ENCODE measurements at regions not wholly inside any gene's neighbourhood (a gene's known extent, or its start where the extent isn't known, plus 50 kb on each side); places are given as distances from the start of the nearest gene placed in this dataset.

DNA sequence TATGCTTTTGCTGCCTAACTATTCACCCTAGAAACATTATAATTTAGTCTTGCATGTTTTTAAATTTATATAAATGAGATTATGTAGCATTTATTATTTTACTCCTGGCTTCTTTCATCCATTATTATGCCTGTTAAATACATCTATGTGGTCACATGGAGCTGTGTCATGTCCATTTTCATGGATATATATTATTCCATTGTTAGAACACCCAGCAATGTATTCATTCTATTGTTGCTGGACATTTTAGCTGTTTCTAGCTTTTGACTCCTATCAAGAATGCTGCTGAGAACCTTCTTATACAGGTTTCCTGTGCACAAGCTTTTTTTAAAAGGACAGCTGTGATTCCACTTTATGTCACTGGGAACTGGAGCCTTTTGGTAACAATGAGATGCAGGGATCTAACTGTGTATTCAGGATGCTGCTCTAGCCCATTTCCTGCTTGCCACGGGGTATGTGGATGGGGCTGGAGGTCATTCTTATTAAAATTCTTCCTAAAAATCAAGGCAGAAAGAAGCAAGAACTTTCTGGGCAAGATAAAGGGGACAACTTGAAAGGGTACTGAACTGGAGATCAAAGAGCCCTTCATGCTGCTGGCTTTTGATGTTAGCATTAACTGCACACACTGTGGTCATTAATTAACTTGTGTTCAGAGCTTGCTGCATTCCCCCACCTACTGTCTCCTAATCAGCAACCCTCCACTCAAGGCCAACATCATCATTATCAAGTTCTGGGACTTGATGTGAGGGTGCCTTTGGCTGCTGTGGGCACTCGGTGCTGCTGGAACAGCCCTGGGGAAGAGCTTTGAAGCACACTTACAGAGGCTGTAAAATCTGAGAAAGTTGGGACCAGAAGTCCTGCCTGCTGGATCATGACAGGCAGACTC is 96.6 kb upstream of the AKIRIN2 start:
- Histone ChIP-seq H3K27ac (no peak overlapping the region), H3F3A (ENCODE audit: insufficient read depth) (no peaks in the 10 kb centered on the region), H3K27me3 (replicated peaks; ENCODE audit: insufficient read depth) (no peaks in the 10 kb centered on the region), H3K4me1 (ENCODE audit: insufficient read depth) (no peaks in the 10 kb centered on the region), H3K36me3 (ENCODE audit: low read depth) (no peaks in the 10 kb centered on the region), H3K9me2 (ENCODE audit: insufficient read depth) (no peaks in the 10 kb centered on the region), H3K9ac (no peak overlapping the region), H3K4me2 (ENCODE audit: unreplicated experiment) (no peak overlapping the region), H3K79me2 (ENCODE audit: insufficient read depth) (no peaks in the 10 kb centered on the region), H3K9me3 (ENCODE audit: low read depth) (no peaks in the 10 kb centered on the region), H4K20me1 (ENCODE audit: insufficient read depth) (no peaks in the 10 kb centered on the region), H2AFZ (no peak overlapping the region), H3K4me3 (no peak overlapping the region)
- TF ChIP-seq EZH2 (IDR thresholded peaks at IDR 0.05; ENCODE audit: insufficient read depth, poor library complexity, severe bottlenecking) (no peak), EZH2phosphoT487 (IDR thresholded peaks at IDR 0.05; ENCODE audit: insufficient read depth, low read depth) (no peak)
- in situ Hi-C loops (cut with MboI): no loop called here
- DNase-seq: no peak
- WGBS, 2 experiments (ENCODE audit: low coverage in 1 of 2, low lambda C conversion rate in 2 of 2, missing lambda C conversion rate in 2 of 2): 25 to 27% methylated on average over 2 of the region's 2 CpGs

DNA sequence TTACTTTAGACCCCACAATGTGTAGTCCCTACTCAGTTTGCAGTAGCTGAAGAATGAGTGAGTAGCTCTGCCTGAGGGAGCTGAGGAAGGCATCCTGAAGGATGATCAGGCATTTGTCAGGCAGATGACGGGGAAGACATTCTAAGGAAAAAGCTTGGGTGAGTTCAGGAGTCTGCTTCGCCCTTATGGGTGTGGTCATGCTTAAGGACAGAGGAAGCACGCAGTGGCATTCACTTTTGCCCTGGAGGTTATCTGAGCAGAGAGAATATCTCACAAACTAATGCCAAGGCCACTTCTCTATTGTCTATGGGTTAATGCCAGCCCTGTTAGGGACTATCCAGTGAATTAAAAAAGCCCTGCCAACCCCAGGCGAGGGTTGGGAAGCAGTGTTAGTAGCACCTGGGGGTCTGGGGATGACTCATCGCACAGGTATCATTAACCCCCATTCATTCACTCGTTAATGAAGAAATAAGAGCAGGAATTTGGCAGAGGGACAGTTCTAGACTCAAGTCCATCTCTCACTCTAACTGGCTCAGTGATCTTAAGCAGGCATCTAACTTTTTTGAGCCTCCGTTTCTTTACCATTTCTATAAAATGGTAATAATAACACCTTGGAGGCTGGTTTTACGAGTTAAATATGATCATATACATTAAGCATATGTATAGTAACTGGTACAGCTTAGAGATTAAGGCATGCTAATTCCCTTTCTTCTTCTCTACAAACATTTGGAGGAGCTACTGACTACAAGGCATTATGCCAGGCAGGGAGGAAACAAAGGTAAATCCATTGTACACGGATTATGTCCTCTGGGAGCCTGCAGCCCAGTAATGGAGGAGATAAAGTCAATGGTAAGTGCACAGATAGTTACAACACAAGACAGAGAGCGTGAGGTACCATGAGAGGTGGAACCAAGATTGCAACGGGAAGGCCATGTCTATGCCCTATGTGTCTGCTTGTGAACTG is 93.2 kb upstream of the AKIRIN2 start:
- Histone ChIP-seq H3K27me3 (replicated peaks; ENCODE audit: insufficient read depth) (no peaks in the 10 kb centered on the region), H3F3A (ENCODE audit: insufficient read depth) (peaks cover 1% of the 10 kb centered on the region; the same call in 1 of the 2 replicates), H3K4me2 (ENCODE audit: unreplicated experiment) (no peak overlapping the region), H3K9me3 (ENCODE audit: low read depth) (no peaks in the 10 kb centered on the region), H3K36me3 (ENCODE audit: low read depth) (no peaks in the 10 kb centered on the region), H3K4me3 (no peak overlapping the region), H3K9me2 (ENCODE audit: insufficient read depth) (no peaks in the 10 kb centered on the region), H4K20me1 (ENCODE audit: insufficient read depth) (no peaks in the 10 kb centered on the region), H2AFZ (no peak overlapping the region), H3K79me2 (ENCODE audit: insufficient read depth) (no peaks in the 10 kb centered on the region), H3K4me1 (ENCODE audit: insufficient read depth) (peaks cover 1% of the 10 kb centered on the region; the same call in 1 of the 2 replicates), H3K27ac (no peak overlapping the region), H3K9ac (no peak overlapping the region)
- TF ChIP-seq EZH2phosphoT487 (IDR thresholded peaks at IDR 0.05; ENCODE audit: insufficient read depth, low read depth) (no peak), EZH2 (IDR thresholded peaks at IDR 0.05; ENCODE audit: insufficient read depth, poor library complexity, severe bottlenecking) (no peak)
- WGBS, 2 experiments (ENCODE audit: low coverage in 1 of 2, low lambda C conversion rate in 2 of 2, missing lambda C conversion rate in 2 of 2): 80 to 83% methylated on average over 11 of the region's 11 CpGs
- no peak for DNase-seq
- in situ Hi-C loops (cut with MboI): no loop called here

DNA sequence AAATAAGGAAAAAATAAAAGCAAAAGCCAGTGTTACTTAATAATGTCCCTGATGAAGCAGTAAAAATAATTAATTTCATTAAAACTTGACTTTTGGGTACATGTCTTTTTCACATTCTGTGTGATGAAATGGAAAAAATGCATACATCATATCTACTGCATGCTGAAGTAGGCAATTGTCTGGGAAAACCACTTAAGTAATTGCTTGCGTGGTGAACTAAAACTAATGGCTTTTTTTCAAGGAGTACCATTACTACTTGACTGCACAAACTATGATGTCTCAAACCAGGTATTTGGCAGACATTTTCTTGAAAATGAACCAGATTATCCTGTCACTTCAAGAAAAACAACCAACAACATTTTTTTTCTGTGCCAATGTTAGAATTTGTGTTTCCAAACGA is 91.3 kb upstream of the AKIRIN2 start:
- Histone ChIP-seq H3K4me1 (ENCODE audit: insufficient read depth) (peaks cover 18% of the 10 kb centered on the region), H3K4me2 (ENCODE audit: unreplicated experiment) (no peak overlapping the region), H3K9ac (no peak overlapping the region), H2AFZ (no peak overlapping the region), H3F3A (ENCODE audit: insufficient read depth) (peaks cover 5% of the 10 kb centered on the region; the same call in 1 of the 2 replicates), H3K9me3 (ENCODE audit: low read depth) (no peaks in the 10 kb centered on the region), H3K36me3 (ENCODE audit: low read depth) (no peaks in the 10 kb centered on the region), H3K9me2 (ENCODE audit: insufficient read depth) (no peaks in the 10 kb centered on the region), H3K27me3 (replicated peaks; ENCODE audit: insufficient read depth) (no peaks in the 10 kb centered on the region), H3K79me2 (ENCODE audit: insufficient read depth) (no peaks in the 10 kb centered on the region), H3K27ac (no peak overlapping the region), H3K4me3 (no peak overlapping the region), H4K20me1 (ENCODE audit: insufficient read depth) (no peaks in the 10 kb centered on the region)
- DNase-seq: no peak
- TF ChIP-seq EZH2 (IDR thresholded peaks at IDR 0.05; ENCODE audit: insufficient read depth, poor library complexity, severe bottlenecking) (no peak), EZH2phosphoT487 (IDR thresholded peaks at IDR 0.05; ENCODE audit: insufficient read depth, low read depth) (no peak)
- in situ Hi-C loops (cut with MboI): no loop called here
- WGBS, 2 experiments (ENCODE audit: low coverage in 1 of 2, low lambda C conversion rate in 2 of 2, missing lambda C conversion rate in 2 of 2): 84 to 85% methylated on average over 2 of the region's 2 CpGs

DNA sequence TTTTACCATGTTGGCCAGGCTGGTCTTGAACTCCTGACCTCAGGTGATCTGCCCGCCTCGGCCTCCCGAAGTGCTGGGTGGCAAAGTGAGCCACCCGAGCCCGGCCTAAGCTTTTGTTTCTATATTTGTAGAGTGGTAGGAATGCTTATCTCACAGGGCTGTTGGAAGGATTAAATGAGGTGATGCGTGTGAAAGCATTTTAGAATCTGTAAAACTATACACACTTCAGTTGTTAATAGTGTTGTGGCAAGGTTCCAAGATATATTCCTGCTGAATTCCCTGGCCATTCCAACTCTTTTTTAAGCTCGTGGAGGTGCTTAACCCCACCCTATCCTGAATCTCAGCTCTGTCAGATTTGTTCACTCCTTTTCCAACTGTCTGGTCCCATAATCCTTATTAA is 89.9 kb upstream of the AKIRIN2 start:
- no peaks in the 10 kb centered on the region for H3K79me2 ChIP-seq (ENCODE audit: insufficient read depth)
- no peaks in the 10 kb centered on the region for H3K9me3 ChIP-seq (ENCODE audit: low read depth)
- no peaks in the 10 kb centered on the region for H4K20me1 ChIP-seq (ENCODE audit: insufficient read depth)
- 90 to 91% methylated on average over 7 of the region's 7 CpGs for WGBS, 2 experiments (ENCODE audit: low coverage in 1 of 2, low lambda C conversion rate in 2 of 2, missing lambda C conversion rate in 2 of 2)
- H3K4me1 ChIP-seq (ENCODE audit: insufficient read depth): peaks cover 18% of the 10 kb centered on the region
- no peaks in the 10 kb centered on the region for H3K27me3 ChIP-seq (replicated peaks; ENCODE audit: insufficient read depth)
- TF ChIP-seq EZH2phosphoT487 (IDR thresholded peaks at IDR 0.05; ENCODE audit: insufficient read depth, low read depth) (no peak), EZH2 (IDR thresholded peaks at IDR 0.05; ENCODE audit: insufficient read depth, poor library complexity, severe bottlenecking) (no peak)
- no peak overlapping the region for H3K4me3 ChIP-seq
- in situ Hi-C loops (cut with MboI): no loop called here
- no peaks in the 10 kb centered on the region for H3K36me3 ChIP-seq (ENCODE audit: low read depth)
- H3K27ac ChIP-seq: no peak overlapping the region
- no peak for DNase-seq
- peaks cover 5% of the 10 kb centered on the region; the same call in 1 of the 2 replicates for H3F3A ChIP-seq (ENCODE audit: insufficient read depth)
- H3K9ac ChIP-seq: no peak overlapping the region
- H2AFZ ChIP-seq: no peak overlapping the region
- no peaks in the 10 kb centered on the region for H3K9me2 ChIP-seq (ENCODE audit: insufficient read depth)
- H3K4me2 ChIP-seq (ENCODE audit: unreplicated experiment): no peak overlapping the region

Measured in GM23248 (cell line).